CD4-positive, alpha-beta T cell (primary cell): ENCODE measurements at regions not wholly inside any gene's neighbourhood (a gene's known extent, or its start where the extent isn't known, plus 50 kb on each side); places are given as distances from the start of the nearest gene placed in this dataset.

Experiments used
- ATAC-seq: fragments of 200-7000 bp; cut with Tn5 transposase; one replicate; pipeline ENCODE4 v1.10.0; 2022; ENCODE audit warnings: mild to moderate bottlenecking; ENCODE audit not compliant: poor library complexity
- CTCF ChIA-PET: fragments of 350-600 bp; sonication (Branson Sonifier 250); formaldehyde crosslinking; loops from one replicate; lab custom pipeline; 2021; ENCODE audit warnings: antibody characterized with exemption, inconsistent platforms; lab: Charles Lee
- POLR2A ChIA-PET: fragments of 350-600 bp; sonication (Branson Sonifier 250); formaldehyde crosslinking; loops from one replicate; lab custom pipeline; 2021; ENCODE audit warnings: antibody characterized with exemption, inconsistent platforms; lab: Charles Lee
- DNase-seq, 14 experiments: peaks; one replicate each; pipeline ENCODE4 v3.0.0-alpha.2; 2013 to 2020; ENCODE audit warnings: mixed read lengths in 2 of 14
- H3K27ac ChIP-seq, 2 donors: one replicate each; pipeline versions ENCODE4 v1.5.1 to v1.7.0; 2013; ENCODE audit warnings: low read length in 2 of 2, low read depth in 1 of 2, mild to moderate bottlenecking in 1 of 2
- H3K27me3 ChIP-seq, 2 experiments: 1 replicate in 1 of 2; 2 replicates in 1 of 2; pipeline versions ENCODE4 v1.6.1 to v1.7.0; 2013; ENCODE audit warnings: low read length in 2 of 2, control low read depth in 1 of 2, mild to moderate bottlenecking in 1 of 2, moderate library complexity in 1 of 2; ENCODE audit not compliant: insufficient read depth in 2 of 2, control insufficient read depth in 1 of 2
- H3K36me3 ChIP-seq: one replicate; pipeline ENCODE4 v1.6.1; 2013; ENCODE audit warnings: low read length, control low read depth; ENCODE audit not compliant: insufficient read depth
- H3K4me1 ChIP-seq: one replicate; pipeline ENCODE4 v1.6.1; 2013; ENCODE audit warnings: low read length, control low read depth; ENCODE audit not compliant: insufficient read depth
- H3K4me3 ChIP-seq: one replicate; pipeline ENCODE4 v1.5.1; 2013; ENCODE audit warnings: mild to moderate bottlenecking, low read length, moderate library complexity
- H3K9me3 ChIP-seq, 2 experiments: 1 replicate in 1 of 2; 2 replicates in 1 of 2; pipeline versions ENCODE4 v1.6.1 to v1.7.0; 2013; ENCODE audit warnings: low read length in 2 of 2, mild to moderate bottlenecking in 2 of 2, control low read depth in 1 of 2, moderate library complexity in 1 of 2; ENCODE audit not compliant: control insufficient read depth in 1 of 2, insufficient read depth in 1 of 2
- H3K27ac Mint-ChIP-seq: one replicate; pipeline ENCODE4 v1.8.0; 2020; ENCODE audit warnings: mixed read lengths
- H3K27me3 Mint-ChIP-seq: one replicate; pipeline ENCODE4 v1.8.0; 2021; ENCODE audit warnings: mixed read lengths
- H3K36me3 Mint-ChIP-seq: one replicate; pipeline ENCODE4 v1.8.0; 2021; ENCODE audit warnings: low read depth, mixed read lengths
- H3K4me1 Mint-ChIP-seq: one replicate; pipeline ENCODE4 v1.8.0; 2021; ENCODE audit warnings: low read depth, mixed read lengths
- H3K4me3 Mint-ChIP-seq: one replicate; pipeline ENCODE4 v1.8.0; 2020; ENCODE audit warnings: mild to moderate bottlenecking, mixed read lengths
- H3K9me3 Mint-ChIP-seq: one replicate; pipeline ENCODE4 v1.8.0; 2020; ENCODE audit warnings: mixed read lengths
- CTCF ChIP-seq: fragments of 200-600 bp; IDR thresholded peaks from one replicate; pipeline ENCODE4 v1.8.0; 2022; ENCODE audit warnings: antibody characterized with exemption, mild to moderate bottlenecking
- intact Hi-C, 2 experiments: fragments of 100-400 bp; cut with DNase I in 1 of 2; cut with micrococcal nuclease in 1 of 2; formaldehyde crosslinking; loops; one replicate each; pipeline versions ENCODE4 v1.15.1 to v1.9.0; 2023 to 2025; cut with DNase I, micrococcal nuclease

- Histone ChIP-seq H3K27ac (no peak overlapping the region), H3K4me1 (no peaks in the 10 kb centered on the region), H3K36me3 (no peaks in the 10 kb centered on the region), H3K9me3 (peaks cover 0 to 9% of the 10 kb centered on the region in 2 experiments), H3K4me3 (no peak overlapping the region), H3K27me3 (no peaks in the 10 kb centered on the region)
- no peak for DNase-seq
- H3K4me3 Mint-ChIP-seq = no peak overlapping the region
- no peak for ATAC-seq
- POLR2A ChIA-PET = no interaction called here
- no peaks in the 10 kb centered on the region for H3K9me3 Mint-ChIP-seq
- CTCF ChIA-PET = no interaction called here
- no peak overlapping the region for H3K27ac Mint-ChIP-seq
- H3K36me3 Mint-ChIP-seq = no peaks in the 10 kb centered on the region
- H3K27me3 Mint-ChIP-seq = no peaks in the 10 kb centered on the region
- H3K4me1 Mint-ChIP-seq = no peaks in the 10 kb centered on the region
- TF ChIP-seq CTCF = no peak
- intact Hi-C loops = no loop called here
Observed at GRCh38 chr6:94636780-94637385, 940.5 kb upstream of the MANEA start.

- intact Hi-C loops = no loop called here
- Mint-ChIP-seq H3K4me1 (no peaks in the 10 kb centered on the region), H3K4me3 (no peak overlapping the region), H3K27ac (no peak overlapping the region), H3K9me3 (no peaks in the 10 kb centered on the region), H3K36me3 (no peaks in the 10 kb centered on the region), H3K27me3 (no peaks in the 10 kb centered on the region)
- Histone ChIP-seq H3K27ac (no peak overlapping the region), H3K9me3 (peaks cover 0 to 2% of the 10 kb centered on the region in 2 experiments), H3K36me3 (no peaks in the 10 kb centered on the region), H3K27me3 (no peaks in the 10 kb centered on the region), H3K4me3 (no peak overlapping the region), H3K4me1 (no peaks in the 10 kb centered on the region)
- ATAC-seq (no peak), DNase-seq (no peak)
- ChIA-PET CTCF (no interaction called here), POLR2A (no interaction called here)
- no peak for TF ChIP-seq CTCF
Observed at GRCh38 chr6:94623586-94623985, 953.7 kb upstream of the MANEA start.

GRCh38 chr6:94622783-94623182, 954.6 kb upstream of the MANEA start:
- Mint-ChIP-seq H3K4me3 (no peak overlapping the region), H3K36me3 (no peaks in the 10 kb centered on the region), H3K4me1 (no peaks in the 10 kb centered on the region), H3K27me3 (no peaks in the 10 kb centered on the region), H3K27ac (no peak overlapping the region), H3K9me3 (no peaks in the 10 kb centered on the region)
- CTCF ChIA-PET = no interaction called here
- H3K27ac ChIP-seq = no peak overlapping the region
- ATAC-seq (no peak), DNase-seq (no peak)
- no peaks in the 10 kb centered on the region for H3K4me1 ChIP-seq
- TF ChIP-seq CTCF = no peak
- no peaks in the 10 kb centered on the region for H3K27me3 ChIP-seq
- H3K4me3 ChIP-seq = no peak overlapping the region
- H3K9me3 ChIP-seq = peaks cover 0 to 2% of the 10 kb centered on the region in 2 experiments
- POLR2A ChIA-PET = no interaction called here
- no peaks in the 10 kb centered on the region for H3K36me3 ChIP-seq
- intact Hi-C loops = no loop called here
